Esophagus squamous epithelium (tissue), 4 donors: ENCODE measurements at regions not wholly inside any gene's neighbourhood (a gene's known extent, or its start where the extent isn't known, plus 50 kb on each side); places are given as distances from the start of the nearest gene placed in this dataset.
"Not testable (repeated sequence)": the region's sequence is repeated elsewhere in the genome, so short reads cannot be mapped to it uniquely, and the experiment has no call there.

Experiments used
- POLR2A ChIP-seq, 4 donors: fragments of 450-650 bp; IDR thresholded peaks; one replicate each; pipeline ENCODE4 v1.6.1; 2017; ENCODE audit warnings: antibody characterized with exemption in 4 of 4, mild to moderate bottlenecking in 4 of 4, moderate library complexity in 3 of 4
- TF ChIP-seq, protein P1 (sequence below), 6 experiments: fragments of 450-650 bp in 4 of 6; fragments of 200-600 bp in 2 of 6; sonication (generic) in 2 of 6; IDR thresholded peaks; one replicate each; pipeline ENCODE4 v1.5.1; 2016 to 2019; ENCODE audit warnings: antibody characterized with exemption in 6 of 6, mild to moderate bottlenecking in 4 of 6, moderate library complexity in 4 of 6

DNA sequence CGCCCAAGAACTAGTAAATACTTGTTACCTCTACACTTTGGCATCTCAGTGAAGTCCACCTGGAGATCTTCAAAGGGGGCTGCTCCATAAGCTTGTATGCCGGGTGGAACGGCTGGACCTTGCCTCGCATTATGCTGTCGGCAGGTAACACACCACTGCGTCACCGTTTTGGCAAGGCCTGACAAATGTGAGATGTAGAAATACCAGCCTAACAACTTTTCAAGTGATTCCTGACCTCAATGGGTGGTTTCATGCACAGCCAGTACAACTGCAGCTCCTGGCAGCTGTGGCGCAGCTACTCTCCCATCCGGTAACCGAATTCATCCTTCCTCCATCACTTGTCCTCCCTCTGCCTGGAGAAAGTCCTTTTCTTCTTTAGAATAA is 127.7 kb upstream of the CCZ1B start:
- TF ChIP-seq POLR2A (IDR thresholded peaks at IDR 0.05) = not testable (repeated sequence)
- TF ChIP-seq, protein P1, sequence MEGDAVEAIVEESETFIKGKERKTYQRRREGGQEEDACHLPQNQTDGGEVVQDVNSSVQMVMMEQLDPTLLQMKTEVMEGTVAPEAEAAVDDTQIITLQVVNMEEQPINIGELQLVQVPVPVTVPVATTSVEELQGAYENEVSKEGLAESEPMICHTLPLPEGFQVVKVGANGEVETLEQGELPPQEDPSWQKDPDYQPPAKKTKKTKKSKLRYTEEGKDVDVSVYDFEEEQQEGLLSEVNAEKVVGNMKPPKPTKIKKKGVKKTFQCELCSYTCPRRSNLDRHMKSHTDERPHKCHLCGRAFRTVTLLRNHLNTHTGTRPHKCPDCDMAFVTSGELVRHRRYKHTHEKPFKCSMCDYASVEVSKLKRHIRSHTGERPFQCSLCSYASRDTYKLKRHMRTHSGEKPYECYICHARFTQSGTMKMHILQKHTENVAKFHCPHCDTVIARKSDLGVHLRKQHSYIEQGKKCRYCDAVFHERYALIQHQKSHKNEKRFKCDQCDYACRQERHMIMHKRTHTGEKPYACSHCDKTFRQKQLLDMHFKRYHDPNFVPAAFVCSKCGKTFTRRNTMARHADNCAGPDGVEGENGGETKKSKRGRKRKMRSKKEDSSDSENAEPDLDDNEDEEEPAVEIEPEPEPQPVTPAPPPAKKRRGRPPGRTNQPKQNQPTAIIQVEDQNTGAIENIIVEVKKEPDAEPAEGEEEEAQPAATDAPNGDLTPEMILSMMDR (IDR thresholded peaks at IDR 0.05) = not testable (repeated sequence)
